ENCODE measurements at regions not wholly inside any gene's neighbourhood (a gene's known extent, or its start where the extent isn't known, plus 50 kb on each side); places are given as distances from the start of the nearest gene placed in this dataset.
A peak's percentile ranks its signal among the peaks of the same experiment; 100 is the strongest.
"Not testable (repeated sequence)": the region's sequence is repeated elsewhere in the genome, so short reads cannot be mapped to it uniquely, and the experiment has no call there.

DNA sequence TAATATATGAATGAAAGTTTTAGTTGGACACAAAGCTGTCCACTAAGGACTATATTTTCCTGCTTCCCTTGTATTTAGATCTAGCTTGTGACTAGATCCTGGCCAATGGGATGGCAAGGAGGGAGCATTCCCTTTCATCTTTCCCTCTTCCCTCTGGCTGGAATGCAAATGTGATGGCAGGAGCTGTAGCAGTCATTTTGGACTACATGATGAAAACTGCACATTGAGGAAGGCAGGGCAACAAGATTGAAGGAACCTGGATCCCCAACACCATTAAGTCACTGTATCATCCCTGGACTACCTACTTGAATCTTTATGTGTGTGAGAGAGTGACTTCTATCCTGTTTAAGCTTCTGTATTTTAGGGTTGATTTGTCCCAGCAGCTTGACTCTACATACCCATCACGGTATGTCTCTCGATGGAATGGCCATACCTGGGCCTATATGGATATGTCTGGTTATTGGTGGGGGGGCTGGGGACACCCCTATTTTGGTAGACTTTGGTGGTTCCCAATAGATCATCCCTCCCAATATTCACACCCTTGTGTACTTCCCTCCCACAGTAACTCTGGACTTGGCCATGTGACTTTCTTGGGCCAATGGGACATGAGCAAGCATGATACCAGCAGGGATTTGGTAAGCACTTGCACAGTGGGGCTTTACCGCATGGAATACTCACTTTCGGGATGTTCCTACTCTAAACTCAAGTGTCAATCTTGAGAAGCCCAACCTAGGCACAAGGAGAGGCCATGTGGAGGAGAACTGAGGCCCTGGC lies 128.5 kb downstream of the VEGFA start:
- DNase-seq: no peak

- DNase-seq: no peak
These were observed 127.7 kb downstream of the VEGFA start for GRCh38 chr6:43897571-43898302.

GRCh38 chr6:43896329-43897255 lies 126.6 kb downstream of the VEGFA start:
- no peak for DNase-seq

DNA sequence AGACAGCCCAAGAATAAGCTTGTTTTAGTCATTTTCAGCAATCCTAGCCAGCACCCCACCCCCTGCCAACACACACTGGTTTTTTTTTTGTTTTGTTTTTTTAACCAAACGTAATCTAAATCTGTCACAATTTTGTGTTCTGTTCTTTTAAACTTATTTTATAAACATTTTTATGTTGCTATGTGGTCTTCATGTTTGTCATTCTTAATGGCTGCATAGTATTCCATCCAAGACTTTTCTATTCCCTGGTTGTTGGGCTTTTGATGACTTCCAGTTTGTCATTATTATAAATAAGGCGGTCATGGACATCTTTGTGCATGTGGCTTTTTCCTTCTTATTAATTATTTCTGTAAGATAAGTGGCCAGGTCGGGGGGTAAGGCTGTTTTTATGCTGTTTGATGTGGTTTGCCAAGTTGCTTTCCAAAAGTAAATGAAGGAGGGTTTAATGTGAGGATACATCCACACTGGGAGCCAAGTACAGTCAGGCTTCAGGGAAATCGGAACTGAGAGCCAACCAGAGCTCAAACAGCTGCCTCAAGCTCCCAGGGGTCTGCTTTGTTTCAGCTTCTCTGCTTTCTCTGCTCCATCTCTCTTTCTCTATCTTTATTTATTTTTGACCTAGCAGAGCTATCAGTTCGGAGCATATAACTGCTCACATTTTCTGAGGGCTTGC lies 125.8 kb downstream of the VEGFA start:
- DNase-seq: no peak

- DNase-seq: no peak
These were observed 123.1 kb downstream of the VEGFA start for GRCh38 chr6:43893073-43893472.

DNA sequence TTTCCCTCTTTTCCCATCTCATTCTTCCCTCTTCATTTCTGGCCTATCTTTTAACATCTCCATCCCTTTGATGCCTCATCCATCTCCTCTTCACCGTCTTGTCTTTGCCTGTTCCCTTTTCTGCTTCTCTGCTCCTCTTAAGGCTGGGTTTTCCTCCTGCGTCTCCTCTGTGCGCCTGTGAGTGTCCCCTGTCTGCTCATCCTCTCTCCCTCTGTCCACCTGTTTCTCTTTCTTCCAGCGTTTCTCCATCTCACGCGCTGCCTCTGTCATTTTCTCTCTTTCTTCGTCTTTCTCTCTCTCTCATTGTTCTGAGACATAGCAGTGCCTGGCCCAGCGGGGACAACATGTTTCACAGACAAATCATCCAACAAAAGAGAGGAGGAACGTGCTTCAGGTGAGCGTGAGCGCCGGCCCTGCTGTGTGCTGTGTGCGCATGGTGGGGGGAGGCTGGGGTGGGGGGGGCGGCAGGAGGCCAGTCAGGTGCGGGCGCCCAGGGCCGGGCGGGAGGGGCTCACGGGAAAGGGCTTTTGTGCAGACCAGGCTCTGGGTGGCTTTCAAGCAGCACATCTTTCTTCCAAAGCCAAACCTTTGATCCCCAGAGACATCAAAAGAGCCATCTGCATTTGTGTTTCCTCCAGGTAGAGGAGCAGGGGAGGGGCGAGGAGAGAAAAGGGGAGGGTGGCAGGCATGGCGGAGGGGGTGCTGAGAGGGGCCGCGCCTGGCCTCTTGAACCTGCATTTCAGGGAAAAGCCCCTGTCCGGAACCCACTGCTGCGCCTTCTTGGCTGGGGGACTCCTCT lies 121.3 kb downstream of the VEGFA start:
- DNase-seq: peak; percentile 27

- DNase-seq: no peak
These were observed 120.4 kb downstream of the VEGFA start for GRCh38 chr6:43890197-43891062.

DNA sequence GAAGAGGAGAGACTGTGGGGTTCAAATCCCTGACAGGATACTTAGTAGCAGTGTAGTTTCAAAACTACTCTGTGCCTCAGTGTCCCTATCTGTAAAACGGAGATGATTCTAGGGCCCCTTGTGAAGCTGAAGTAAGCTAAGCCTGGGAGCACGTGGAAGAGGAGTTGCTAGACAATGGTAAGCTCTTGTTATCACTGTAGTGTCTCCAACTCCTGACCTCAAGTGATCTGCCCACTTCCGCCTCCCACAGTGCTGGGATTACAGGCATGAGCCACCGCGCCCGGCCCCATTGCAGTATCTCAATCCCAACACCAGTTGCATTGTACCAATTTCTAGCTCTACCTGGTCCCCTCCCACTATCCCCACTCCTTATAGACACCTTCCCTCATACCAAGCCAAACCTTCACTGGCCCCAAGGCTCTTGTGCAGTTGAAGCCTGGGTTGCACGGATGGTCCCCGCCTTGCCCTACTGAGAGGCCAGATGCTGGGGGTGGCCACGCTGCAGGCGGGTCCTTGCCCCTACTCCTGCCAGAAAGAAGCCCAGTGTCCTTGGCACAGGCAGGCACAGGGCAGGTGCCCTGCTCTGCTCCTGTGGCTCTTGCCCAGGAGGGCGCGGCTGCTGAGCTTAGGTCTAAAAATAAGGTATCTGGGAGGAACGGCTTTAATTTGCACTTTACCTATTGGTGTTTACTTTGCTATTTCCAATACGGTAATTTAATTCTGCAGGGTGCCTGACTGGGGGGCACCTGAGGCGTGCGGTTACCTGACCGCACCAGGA lies 118.1 kb downstream of the VEGFA start:
- DNase-seq: no peak

- no peak for DNase-seq
These were observed 117.4 kb downstream of the VEGFA start for GRCh38 chr6:43887340-43887858.

DNA sequence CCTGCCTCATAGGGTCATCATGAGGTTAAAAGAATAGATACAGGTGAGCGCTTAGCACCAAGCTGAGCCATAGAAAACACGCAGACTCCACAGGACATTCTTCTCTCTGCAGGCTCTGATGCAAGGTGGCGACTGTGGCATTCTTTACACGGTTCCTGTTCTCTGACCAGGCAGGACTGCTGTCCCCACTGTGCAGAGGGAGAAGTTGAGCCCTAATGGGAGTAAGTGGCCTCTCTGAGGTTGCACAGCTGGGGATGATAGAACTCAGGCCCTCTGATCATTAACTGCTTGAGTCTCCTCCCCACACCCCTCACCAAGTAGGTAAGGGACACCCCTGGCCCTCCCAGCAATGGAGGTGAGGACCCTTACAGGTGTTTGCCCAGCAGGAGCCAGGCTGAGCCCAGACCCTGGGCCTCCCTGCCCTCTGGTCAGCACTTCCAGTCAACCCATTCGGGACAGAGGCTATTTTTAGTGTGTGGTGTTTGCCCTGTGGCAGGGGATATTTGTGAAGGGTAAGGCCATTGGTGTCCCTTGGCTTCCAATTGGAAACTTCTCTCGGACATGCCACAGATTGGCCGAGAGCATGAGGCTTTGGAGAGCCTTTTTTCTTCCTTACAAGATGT lies 116.8 kb downstream of the VEGFA start:
- DNase-seq: no peak

DNA sequence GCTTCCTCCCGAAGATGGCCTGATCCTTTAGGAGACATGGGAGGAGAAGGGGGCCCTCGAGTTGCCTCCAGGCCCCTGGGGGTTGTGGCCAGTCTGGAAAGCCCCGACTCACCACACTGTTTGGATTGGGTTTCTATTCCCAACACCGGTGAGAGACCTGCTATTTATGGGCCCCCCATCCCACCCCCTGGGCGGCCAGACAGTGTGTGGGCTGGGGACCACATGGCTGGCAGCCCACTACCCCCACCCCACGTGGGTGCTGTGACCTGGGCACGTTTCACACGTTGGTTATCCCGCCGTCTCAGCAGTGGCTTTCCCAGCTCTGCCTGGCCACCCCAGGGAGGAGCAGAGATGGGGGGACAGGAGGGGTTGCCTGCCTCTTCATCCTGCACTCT lies 116.1 kb downstream of the VEGFA start:
- no peak for DNase-seq

- no peak for DNase-seq
These were observed 115.5 kb downstream of the VEGFA start for GRCh38 chr6:43885399-43886066.

DNA sequence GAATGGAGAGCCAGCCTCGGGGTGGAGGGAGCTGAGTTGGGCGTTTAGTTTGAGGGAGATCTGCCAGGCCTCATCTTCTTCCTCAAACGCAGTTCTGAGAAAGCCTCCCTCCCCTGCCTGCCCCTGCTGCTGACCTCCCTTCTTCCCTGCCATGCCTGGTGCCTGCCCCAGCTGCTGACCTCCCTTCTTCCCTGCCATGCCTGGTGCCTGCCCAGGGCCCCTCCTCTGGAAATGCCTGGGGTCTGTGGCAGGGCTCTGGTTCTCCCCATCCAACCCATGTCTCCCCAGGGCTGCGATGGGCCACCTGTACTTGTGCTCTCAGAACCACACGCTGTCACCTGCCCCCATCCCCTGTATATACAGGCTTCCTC lies 114.6 kb downstream of the VEGFA start:
- no peak for DNase-seq

GRCh38 chr6:43883847-43884651 lies 114.0 kb downstream of the VEGFA start:
- no peak for DNase-seq

DNA sequence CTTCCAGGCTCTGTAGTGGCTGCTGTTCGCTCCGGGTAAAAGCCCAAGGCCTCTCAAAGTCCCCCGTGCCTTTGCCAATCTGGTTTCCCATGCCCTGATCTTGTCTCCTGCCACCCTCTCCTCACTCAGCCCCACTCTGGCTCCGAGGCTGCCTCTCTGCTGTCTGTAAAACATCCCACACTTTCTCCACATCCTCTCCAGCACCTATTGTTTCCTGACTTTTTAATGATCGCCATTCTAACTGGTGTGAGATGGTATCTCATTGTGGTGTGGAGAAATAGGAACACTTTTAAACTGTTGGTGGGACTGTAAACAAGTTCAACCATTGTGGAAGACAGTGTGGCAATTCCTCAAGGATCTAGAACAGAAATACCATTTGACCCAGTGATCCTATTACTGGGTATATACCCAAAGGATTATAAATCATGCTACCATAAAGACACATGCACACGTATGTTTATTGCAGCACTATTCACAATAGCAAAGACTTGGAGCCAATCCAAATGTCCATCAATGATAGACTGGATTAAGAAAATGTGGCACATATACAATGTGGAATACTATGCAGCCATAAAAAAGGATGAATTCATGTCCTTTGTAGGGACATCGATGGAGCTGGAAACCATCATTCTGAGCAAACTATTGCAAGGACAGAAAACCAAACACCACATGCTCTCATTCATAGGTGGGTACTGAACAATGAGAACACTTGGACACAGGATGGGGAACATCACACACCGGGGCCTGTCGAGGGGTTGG lies 112.9 kb downstream of the VEGFA start:
- DNase-seq: not testable (repeated sequence)

DNA sequence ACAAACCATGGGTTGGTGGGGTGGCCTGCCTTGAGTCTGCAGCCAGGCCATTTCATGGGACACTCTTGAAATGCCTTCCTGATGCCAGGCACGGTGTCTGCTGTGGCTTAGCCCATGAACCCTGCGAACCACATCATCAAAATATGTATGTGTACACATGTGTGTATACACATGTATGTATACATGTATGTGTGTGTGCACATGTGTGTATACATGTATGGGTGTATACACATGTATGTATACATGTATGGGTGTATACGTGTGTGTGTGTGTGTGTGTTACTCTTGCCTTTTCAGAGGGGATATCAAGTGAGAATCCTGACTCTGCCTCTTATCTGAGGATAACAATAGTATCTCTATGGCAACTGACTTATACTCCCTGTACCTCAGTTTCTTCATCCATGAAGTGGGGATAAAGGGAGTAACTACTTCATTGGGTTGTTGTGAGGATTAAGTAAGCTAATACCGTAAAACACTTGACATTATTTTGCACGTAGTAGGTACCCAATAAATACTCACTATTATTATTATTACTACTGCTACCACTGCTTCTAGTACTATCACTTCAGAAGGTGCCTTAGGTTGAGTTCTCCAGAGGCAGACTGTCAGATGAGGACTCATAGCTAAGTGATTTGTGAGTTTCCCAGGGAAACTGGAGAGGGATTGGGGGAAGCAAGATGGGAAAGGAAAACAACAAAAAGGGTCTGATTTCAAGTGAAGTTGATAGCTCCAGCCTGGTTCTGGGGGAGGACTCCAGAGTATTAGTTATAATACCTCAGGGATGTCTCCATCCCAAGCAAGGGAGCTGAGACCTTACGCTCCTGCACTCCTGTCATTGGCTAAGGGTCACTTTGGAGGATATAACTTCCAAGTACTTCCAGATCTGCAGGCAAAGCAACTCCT lies 110.5 kb downstream of the VEGFA start:
- no peak for DNase-seq

Data from NCI-H2107 (cell line).